ENCODE measurements at regions not wholly inside any gene's neighbourhood (a gene's known extent, or its start where the extent isn't known, plus 50 kb on each side); places are given as distances from the start of the nearest gene placed in this dataset.

GRCh38 chr6:144935661-144936060 is 650.5 kb downstream of the UTRN start:
- TF ChIP-seq SP1 (CRISPR knock-in tag; conservative IDR thresholded peaks at IDR 0.05) (no peak), CTCF (IDR thresholded peaks at IDR 0.05) (no peak), ATF6 (CRISPR knock-in tag; IDR thresholded peaks at IDR 0.05) (no peak), SMAD3 (CRISPR knock-in tag; IDR thresholded peaks at IDR 0.05; ENCODE audit: borderline replicate concordance) (no peak), ZNF512 (CRISPR knock-in tag; IDR thresholded peaks at IDR 0.05; ENCODE audit: borderline replicate concordance) (no peak), PREB (CRISPR knock-in tag; IDR thresholded peaks at IDR 0.05; ENCODE audit: borderline replicate concordance) (no peak), TEAD4 (CRISPR knock-in tag; IDR thresholded peaks at IDR 0.05) (no peak), NR2C2 (CRISPR knock-in tag; IDR thresholded peaks at IDR 0.05) (no peak), E2F1 (CRISPR knock-in tag; IDR thresholded peaks at IDR 0.05) (no peak), ATF2 (CRISPR knock-in tag; IDR thresholded peaks at IDR 0.05; ENCODE audit: borderline replicate concordance, low read depth) (no peak), ZNF138 (CRISPR knock-in tag; conservative IDR thresholded peaks at IDR 0.05) (no peak), GTF2I (CRISPR knock-in tag; conservative IDR thresholded peaks at IDR 0.05) (no peak), GABPB1 (CRISPR knock-in tag; IDR thresholded peaks at IDR 0.05) (no peak), TCF7 (CRISPR knock-in tag; IDR thresholded peaks at IDR 0.05; ENCODE audit: low read depth) (no peak)

Data from WTC11 (cell line).